ENCODE measurements at regions not wholly inside any gene's neighbourhood (a gene's known extent, or its start where the extent isn't known, plus 50 kb on each side); places are given as distances from the start of the nearest gene placed in this dataset.

DNA sequence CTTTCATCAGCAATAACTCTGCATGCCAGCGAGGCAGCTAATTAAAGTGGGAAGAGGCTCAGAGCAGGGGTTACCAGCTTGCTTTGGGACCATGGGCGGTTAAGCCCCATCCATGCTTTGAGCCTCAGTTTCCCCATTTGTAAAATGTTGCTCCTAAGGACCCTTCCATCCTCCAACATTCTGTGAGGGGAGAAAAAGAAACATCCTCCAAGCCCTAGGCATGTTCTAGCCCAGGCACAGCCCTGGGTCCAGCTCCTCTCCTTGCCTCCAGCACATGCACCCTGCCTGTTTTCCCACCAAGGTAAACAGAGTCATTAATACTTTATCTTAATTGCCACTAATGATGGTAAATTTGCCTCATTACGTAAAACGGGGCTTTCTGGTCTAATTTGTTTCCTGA lies 113.3 kb upstream of the MYCN start (continued):
- TF ChIP-seq, protein P1, sequence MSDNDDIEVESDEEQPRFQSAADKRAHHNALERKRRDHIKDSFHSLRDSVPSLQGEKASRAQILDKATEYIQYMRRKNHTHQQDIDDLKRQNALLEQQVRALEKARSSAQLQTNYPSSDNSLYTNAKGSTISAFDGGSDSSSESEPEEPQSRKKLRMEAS (IDR thresholded peaks at IDR 0.05) = no peak
- no peak for TF ChIP-seq POLR2AphosphoS5 (IDR thresholded peaks at IDR 0.05; ENCODE audit: low read depth, low read length)
- no peak for TF ChIP-seq POLR2A (IDR thresholded peaks at IDR 0.05; ENCODE audit: control extremely low read depth in 1 of 2, low read depth in 2 of 2, low read length in 2 of 2)
- TF ChIP-seq SIN3A (conservative IDR thresholded peaks at IDR 0.05 in 1 of 2, IDR thresholded peaks at IDR 0.05 in 1 of 2; ENCODE audit: low read depth in 1 of 2, low read length in 2 of 2) = no peak
